ENCODE measurements at regions not wholly inside any gene's neighbourhood (a gene's known extent, or its start where the extent isn't known, plus 50 kb on each side); places are given as distances from the start of the nearest gene placed in this dataset.

DNA sequence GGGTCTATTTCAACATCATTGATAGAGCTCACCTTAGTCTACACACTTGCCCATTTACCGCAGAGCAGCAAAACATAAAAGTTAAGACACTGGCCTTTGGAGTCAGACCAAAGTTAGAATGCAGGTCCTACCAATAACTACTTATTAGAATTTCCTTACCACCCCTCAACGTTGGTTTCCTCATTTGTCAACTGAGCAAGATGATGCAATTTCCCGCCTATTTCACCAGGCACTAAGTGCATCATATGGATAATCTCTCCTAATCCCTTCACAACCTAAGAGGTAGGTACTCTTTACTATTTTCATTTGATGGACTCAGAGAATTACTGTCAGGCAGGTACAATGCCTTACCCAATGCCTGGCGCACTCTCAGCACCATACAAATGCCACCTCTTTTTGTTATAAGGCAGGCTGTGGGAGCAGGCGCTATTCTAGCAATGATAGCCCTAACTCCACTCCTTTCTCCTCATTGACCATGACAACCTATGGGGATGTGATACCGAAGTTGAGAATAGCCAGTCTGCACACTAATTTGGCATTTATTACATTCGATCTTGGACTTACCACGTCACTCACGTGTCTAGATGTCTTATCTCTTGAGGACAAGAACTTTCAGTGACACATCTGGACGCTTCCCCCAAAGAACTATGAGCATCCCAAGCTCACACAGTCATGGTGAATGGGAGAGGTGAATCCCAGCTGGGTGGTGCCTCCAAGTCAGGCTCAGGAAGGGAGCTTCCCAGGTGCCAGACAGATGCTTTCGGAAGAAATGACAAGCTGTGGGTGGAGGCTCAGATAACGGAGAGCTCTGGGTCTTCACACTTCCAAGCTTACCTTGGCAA, 128.1 kb upstream of the STMND1 start:
- H3K27me3 ChIP-seq (ENCODE audit: control insufficient read depth, insufficient read depth, low read length): no peaks in the 10 kb centered on the region; the same call in 1 of the 2 replicates
- H3K4me3 ChIP-seq (ENCODE audit: insufficient read depth, low read depth, low read length): no peak overlapping the region
- H3K36me3 ChIP-seq (replicated peaks; ENCODE audit: control insufficient read depth, insufficient read depth, low read length): no peaks in the 10 kb centered on the region
- DNase-seq: no peak

DNA sequence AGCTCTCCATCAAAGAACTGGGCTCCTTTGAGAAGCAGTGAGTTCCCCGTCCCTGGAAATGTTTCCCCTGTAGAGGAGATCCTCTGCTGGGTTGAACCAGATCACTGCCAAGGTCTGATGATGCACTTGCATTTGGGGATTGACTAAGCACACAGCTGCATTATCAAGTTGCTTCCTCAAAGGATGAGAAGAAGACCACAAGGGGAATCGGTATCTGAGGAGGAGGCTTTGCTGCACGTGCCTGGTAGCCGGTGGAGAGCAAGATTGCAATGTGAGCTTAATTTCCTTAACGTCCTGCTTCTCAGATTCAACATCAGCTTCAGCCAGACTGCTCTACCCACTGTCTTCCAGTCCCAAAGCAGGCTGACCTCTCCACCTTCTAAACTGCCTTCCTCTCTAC, 128.8 kb upstream of the STMND1 start:
- Histone ChIP-seq H3K27me3 (ENCODE audit: control insufficient read depth, insufficient read depth, low read length) (no peaks in the 10 kb centered on the region; the same call in 1 of the 2 replicates), H3K4me3 (ENCODE audit: insufficient read depth, low read depth, low read length) (no peak overlapping the region), H3K36me3 (replicated peaks; ENCODE audit: control insufficient read depth, insufficient read depth, low read length) (no peaks in the 10 kb centered on the region)
- DNase-seq: no peak

DNA sequence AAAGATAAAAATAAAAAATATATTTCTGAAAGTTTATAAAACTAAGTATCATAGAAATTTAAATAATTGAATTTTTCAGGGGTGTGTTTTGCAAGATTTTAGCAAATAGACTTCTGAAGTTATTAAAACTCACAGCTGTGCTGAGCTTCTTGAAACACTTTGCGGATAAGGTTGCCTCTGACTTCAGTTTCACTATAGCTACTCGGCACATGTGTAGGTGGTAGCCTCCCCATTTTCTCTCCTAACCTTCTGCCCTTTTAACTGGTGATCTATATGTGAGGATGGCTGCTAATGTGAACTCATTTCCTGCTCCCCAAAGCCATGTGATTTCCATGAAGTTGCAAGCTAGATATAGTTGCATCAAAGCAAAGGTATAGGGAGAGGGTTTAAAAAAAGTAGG, 129.3 kb upstream of the STMND1 start:
- no peaks in the 10 kb centered on the region for H3K36me3 ChIP-seq (replicated peaks; ENCODE audit: control insufficient read depth, insufficient read depth, low read length)
- H3K27me3 ChIP-seq (ENCODE audit: control insufficient read depth, insufficient read depth, low read length): no peaks in the 10 kb centered on the region; the same call in 1 of the 2 replicates
- DNase-seq: no peak
- no peak overlapping the region for H3K4me3 ChIP-seq (ENCODE audit: insufficient read depth, low read depth, low read length)

DNA sequence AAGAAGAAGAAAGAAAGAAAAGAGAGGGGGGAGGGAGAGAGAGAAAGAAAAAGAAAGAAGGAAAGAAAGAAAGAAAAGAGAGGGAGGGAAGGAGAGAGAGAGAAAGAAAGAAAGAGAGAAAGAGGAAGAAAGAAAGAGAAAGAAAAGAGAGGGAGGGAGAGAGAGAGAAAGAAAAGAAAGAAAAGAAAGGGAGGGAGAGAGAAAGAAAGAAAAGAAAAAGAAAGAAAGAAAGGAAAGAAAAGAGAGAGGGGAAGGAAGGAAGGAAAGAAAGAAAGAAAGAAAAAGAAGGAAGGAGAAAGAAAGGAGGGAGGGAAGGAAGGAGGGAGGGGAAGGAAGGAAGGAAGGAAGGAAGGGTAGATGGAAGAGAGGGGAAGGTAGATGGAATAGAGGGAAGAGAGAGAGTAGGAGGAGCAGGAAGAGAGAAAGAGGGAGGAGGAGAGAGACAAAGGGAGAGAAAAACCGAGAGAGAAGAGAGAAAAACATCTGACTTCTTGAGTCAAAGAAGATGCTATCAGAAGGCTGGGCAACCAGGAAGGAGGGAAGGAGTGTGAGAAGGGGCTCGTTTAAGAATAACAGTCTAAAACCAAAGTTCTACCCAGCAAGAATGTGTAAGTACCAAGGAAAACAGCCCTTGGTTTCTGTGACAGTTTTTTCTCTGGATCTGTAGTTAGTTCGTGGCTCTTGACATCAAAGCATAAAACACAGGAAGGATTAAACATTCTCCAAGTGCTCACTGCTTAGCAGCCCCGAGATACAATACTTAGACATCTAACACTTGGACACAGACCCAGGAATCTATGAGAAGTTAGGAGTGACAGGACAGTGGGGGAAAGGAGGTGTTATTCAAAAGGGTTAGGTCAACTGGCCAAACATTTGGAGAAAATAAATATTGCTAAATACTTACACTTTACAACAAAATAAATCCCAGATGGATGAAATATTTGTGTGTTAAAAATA, 131.9 kb upstream of the STMND1 start:
- no peak for DNase-seq
- H3K4me3 ChIP-seq (ENCODE audit: insufficient read depth, low read depth, low read length): no peak overlapping the region

DNA sequence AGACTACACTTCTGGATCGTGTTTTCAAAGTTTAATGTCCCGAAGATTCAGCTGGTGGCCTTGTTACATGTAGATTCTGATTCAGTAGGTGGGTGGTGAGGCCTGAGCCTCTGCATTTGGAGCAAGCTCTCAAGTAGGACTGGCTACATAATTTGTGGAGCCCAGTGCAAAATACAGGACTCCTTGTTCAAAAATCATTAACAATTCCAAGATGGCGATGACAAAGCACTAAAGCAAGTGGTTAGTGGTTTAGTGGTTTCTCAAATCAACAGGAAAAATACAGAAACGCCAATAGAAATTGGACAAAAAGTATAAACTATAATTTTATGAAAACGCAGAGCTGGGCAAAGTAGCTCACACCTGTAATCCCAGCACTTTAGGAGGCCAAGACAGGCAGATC, 133.7 kb upstream of the STMND1 start:
- no peaks in the 10 kb centered on the region for H3K36me3 ChIP-seq (replicated peaks; ENCODE audit: control insufficient read depth, insufficient read depth, low read length)
- no peak for DNase-seq
- no peaks in the 10 kb centered on the region for H3K27me3 ChIP-seq (ENCODE audit: control insufficient read depth, insufficient read depth, low read length)

More for the DNA sequence above, 131.9 kb upstream of the STMND1 start:
- Histone ChIP-seq H3K27me3 (ENCODE audit: control insufficient read depth, insufficient read depth, low read length) (no peaks in the 10 kb centered on the region; the same call in 1 of the 2 replicates), H3K36me3 (replicated peaks; ENCODE audit: control insufficient read depth, insufficient read depth, low read length) (no peaks in the 10 kb centered on the region)

DNA sequence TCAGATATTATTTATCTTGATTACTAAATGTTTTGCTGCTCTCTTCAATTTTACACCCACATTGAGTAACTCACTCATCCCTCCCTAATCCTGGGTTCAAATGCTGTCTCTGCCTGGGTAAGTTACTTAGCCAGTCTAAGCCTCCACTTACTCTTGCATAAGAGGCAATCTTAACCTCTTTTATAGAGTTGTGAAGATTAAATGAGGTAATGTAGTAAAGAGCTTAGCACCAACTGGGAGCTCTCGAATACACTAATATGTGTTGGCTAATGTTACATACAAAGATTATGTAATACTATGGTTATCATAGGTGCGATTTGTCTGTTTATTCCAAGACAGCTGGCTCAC, 134.4 kb upstream of the STMND1 start:
- no peaks in the 10 kb centered on the region for H3K27me3 ChIP-seq (ENCODE audit: control insufficient read depth, insufficient read depth, low read length)
- no peak overlapping the region for H3K4me3 ChIP-seq (ENCODE audit: insufficient read depth, low read depth, low read length)
- no peak for DNase-seq
- no peaks in the 10 kb centered on the region for H3K36me3 ChIP-seq (replicated peaks; ENCODE audit: control insufficient read depth, insufficient read depth, low read length)

More for the DNA sequence above, 133.7 kb upstream of the STMND1 start:
- H3K4me3 ChIP-seq (ENCODE audit: insufficient read depth, low read depth, low read length): no peak overlapping the region

DNA sequence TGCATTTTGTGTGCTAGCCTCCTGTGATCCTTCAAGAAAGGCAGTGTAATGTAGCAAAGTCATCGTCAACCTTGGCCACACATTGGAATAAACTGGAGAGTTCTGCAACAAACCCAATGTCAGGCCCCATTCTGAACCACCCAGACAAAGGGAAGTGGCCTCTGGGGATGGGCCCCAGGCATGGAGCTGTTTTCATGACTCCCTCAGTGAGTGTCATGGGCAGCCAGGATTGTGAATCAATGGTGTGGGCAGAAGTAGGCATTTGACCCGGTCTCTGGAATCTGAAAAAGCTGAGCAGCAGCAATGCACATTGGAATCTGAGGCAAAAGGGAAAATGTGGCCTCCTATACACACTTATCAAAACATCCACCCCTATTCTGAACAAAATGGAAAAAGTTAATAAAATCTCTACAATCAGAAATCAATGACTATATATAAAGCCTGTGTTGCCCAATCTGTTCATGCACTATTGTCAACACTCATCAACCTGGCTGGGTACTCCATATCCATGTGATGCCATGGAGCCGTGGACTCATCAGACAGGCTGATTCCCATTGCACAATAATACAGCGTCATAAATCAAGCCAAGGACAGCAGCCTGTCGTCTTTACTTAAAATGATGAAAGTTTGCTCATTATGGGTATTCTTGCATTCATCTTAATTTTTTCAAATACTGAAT, 134.9 kb upstream of the STMND1 start:
- no peaks in the 10 kb centered on the region for H3K27me3 ChIP-seq (ENCODE audit: control insufficient read depth, insufficient read depth, low read length)
- no peak for DNase-seq
- H3K4me3 ChIP-seq (ENCODE audit: insufficient read depth, low read depth, low read length): no peak overlapping the region
- H3K36me3 ChIP-seq (replicated peaks; ENCODE audit: control insufficient read depth, insufficient read depth, low read length): no peaks in the 10 kb centered on the region

DNA sequence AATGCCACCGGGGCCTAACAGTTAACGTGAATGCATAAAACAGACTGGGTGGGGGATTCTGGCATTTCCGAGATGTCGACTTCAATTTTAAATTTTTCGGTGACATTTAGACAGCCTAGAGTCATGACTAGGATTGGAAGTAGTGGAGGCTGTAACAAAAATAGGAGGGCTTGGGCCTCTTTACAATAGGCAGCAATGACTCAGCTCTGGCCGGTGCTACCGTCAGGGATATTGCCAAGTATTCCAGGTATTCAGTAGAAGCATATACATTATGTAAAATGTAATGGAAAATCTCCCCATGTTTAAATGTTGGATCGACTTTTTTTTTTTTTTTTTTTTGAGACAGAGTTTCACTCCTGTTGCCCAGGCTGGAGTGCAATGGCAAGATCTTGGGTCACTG, 136.2 kb upstream of the STMND1 start:
- Histone ChIP-seq H3K36me3 (replicated peaks; ENCODE audit: control insufficient read depth, insufficient read depth, low read length) (no peaks in the 10 kb centered on the region), H3K27me3 (ENCODE audit: control insufficient read depth, insufficient read depth, low read length) (no peaks in the 10 kb centered on the region), H3K4me3 (ENCODE audit: insufficient read depth, low read depth, low read length) (no peak overlapping the region)
- DNase-seq: no peak

DNA sequence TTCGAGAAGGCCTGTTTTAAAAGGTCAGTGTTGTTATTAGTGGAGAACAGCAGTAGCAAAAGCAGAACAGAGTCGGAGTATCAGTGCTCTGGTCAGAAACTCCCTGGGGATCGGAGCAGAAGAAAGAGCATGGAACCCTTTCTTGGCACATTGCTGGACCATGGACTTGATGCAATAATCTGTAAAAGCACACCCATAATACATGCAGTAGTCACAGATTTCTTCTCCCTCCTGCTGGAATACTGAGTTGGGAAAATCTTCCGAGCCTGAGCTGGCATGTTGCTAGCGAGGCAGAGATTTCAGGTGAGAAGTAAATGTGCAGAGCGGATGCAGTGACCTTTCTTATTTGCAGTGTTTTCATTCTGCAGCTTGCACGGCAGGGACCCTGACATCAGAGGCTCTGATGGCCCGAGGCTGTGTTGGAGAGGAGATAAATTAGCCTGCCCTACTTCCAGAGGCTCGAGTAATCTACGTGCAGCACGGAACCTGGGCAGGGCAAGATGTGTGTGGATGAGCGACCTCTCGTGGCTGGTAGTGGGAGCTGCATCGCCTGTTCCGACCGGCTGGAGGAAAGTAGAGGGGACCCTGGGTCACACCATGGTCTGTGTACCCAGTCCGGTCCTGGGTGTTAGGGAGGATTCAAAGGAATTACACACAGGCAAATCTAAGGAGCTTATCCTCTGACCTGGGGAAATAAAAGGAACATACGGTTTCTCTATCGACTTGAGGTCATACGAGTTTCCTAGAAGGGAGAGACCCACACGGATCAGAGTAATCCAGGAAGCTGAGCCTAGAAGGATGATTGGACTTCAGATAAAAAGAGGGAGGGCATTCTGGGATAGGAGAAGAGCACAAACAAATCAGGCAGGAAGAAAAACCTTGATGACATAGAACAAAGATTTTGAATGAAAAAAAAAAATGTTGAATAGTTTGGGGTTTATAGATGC, 137.0 kb upstream of the STMND1 start:
- Histone ChIP-seq H3K36me3 (replicated peaks; ENCODE audit: control insufficient read depth, insufficient read depth, low read length) (no peaks in the 10 kb centered on the region), H3K27me3 (ENCODE audit: control insufficient read depth, insufficient read depth, low read length) (no peaks in the 10 kb centered on the region), H3K4me3 (ENCODE audit: insufficient read depth, low read depth, low read length) (no peak overlapping the region)
- DNase-seq: peak; percentile 32

DNA sequence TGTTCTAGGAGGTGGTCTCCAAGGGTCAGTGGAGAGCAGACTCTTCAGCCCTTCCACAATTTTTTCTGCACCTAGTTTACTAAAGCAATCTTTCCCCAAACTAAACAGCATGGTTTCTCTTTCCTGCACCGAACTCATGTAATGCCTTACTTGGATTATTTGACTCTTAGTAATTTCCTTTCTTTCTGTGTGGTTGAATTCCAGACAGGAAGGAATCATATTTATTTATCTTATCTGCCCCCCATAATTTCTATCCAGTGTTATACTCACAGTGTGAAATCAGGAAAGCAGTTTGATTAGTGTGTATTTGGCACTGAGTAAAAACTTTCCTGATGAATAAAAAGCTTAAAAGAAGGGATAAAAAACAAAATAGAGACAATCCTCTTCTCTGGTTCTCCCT, 140.3 kb upstream of the STMND1 start:
- DNase-seq: no peak
- H3K27me3 ChIP-seq (ENCODE audit: control insufficient read depth, insufficient read depth, low read length): no peaks in the 10 kb centered on the region
- no peaks in the 10 kb centered on the region for H3K36me3 ChIP-seq (replicated peaks; ENCODE audit: control insufficient read depth, insufficient read depth, low read length)
- no peak overlapping the region for H3K4me3 ChIP-seq (ENCODE audit: insufficient read depth, low read depth, low read length)

DNA sequence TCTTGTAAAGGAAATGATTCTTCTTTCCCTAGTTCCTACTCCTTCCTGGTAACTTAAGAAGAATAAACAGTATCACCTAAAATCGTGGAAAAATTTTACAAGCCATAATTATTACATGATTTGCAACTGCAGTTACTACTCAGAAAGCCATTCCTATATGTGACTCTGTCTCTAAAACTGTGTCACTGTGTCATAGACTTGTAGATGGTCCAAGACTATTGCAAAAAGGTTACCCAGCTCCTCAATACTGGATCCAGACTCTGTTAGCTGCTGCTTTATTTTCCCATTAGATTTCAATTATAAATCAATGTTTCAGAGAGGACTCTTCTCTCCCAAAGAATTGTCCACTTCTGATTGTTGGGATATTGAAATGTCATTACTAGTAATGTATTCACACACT, 142.1 kb upstream of the STMND1 start:
- H3K4me3 ChIP-seq (ENCODE audit: insufficient read depth, low read depth, low read length): no peak overlapping the region
- no peak for DNase-seq
- H3K27me3 ChIP-seq (ENCODE audit: control insufficient read depth, insufficient read depth, low read length): no peaks in the 10 kb centered on the region
- no peaks in the 10 kb centered on the region for H3K36me3 ChIP-seq (replicated peaks; ENCODE audit: control insufficient read depth, insufficient read depth, low read length)

DNA sequence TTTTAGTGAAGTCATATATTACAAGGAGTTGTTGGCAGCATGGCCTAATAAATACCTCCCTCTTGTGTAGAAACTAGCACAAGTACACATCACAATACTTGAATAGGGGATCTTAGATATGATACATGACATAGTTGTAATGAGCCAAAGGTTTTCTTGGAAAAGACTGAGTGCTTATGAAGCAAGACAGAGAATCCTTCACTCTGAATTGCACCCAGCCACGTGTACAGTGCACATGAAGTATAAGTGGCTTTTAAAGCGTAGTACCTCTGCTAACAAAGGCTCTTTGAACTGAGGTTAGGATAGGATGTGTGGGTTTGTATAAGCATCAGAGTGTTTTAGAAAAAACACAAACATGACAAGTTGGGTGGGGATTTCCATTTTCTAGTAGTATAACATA, 145.5 kb upstream of the STMND1 start:
- no peak for DNase-seq
- no peaks in the 10 kb centered on the region for H3K36me3 ChIP-seq (replicated peaks; ENCODE audit: control insufficient read depth, insufficient read depth, low read length)
- no peaks in the 10 kb centered on the region for H3K27me3 ChIP-seq (ENCODE audit: control insufficient read depth, insufficient read depth, low read length)
- no peak overlapping the region for H3K4me3 ChIP-seq (ENCODE audit: insufficient read depth, low read depth, low read length)

DNA sequence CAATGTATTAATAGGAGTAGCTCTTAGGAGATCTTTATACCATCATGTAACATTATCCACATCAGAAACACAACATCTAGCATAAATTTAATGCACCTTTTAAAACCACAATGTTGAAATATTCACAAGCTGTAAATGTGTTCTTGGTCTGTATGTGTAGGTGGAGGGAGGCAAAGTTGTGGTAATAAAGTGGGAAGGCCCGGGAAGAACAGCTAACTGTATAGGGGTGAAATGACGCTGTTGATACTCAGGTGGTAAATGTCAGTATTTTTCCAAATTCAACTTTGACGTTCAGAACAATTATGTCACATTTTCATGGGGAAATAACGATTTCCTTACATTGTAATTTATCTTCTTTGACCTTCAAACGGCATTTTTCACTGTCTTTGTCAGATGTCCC, 146.0 kb upstream of the STMND1 start:
- H3K36me3 ChIP-seq (replicated peaks; ENCODE audit: control insufficient read depth, insufficient read depth, low read length): no peaks in the 10 kb centered on the region
- no peaks in the 10 kb centered on the region for H3K27me3 ChIP-seq (ENCODE audit: control insufficient read depth, insufficient read depth, low read length)
- DNase-seq: no peak
- H3K4me3 ChIP-seq (ENCODE audit: insufficient read depth, low read depth, low read length): no peak overlapping the region

DNA sequence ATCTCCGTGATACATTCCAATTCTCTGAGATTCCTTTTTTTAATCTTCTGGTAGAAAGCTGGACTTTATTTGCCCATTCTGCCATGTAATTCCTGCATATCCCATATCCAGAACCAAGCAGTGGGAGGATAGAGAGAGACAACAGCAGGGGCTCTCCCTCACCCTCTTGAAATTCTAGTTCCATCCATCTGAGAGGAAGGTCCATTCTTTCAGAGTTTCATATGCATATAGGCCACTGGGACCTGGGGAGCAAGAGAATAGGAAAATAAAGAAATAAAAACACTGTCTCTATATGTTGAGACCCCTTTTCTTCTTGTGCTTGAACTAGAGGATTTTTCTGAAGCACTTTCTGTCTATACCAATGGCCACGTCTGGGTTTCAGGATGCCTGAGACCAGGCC, 147.9 kb upstream of the STMND1 start:
- no peak overlapping the region for H3K4me3 ChIP-seq (ENCODE audit: insufficient read depth, low read depth, low read length)
- no peak for DNase-seq
- no peaks in the 10 kb centered on the region for H3K36me3 ChIP-seq (replicated peaks; ENCODE audit: control insufficient read depth, insufficient read depth, low read length)
- no peaks in the 10 kb centered on the region for H3K27me3 ChIP-seq (ENCODE audit: control insufficient read depth, insufficient read depth, low read length)
